ENCODE measurements at regions not wholly inside any gene's neighbourhood (a gene's known extent, or its start where the extent isn't known, plus 50 kb on each side); places are given as distances from the start of the nearest gene placed in this dataset.

DNA sequence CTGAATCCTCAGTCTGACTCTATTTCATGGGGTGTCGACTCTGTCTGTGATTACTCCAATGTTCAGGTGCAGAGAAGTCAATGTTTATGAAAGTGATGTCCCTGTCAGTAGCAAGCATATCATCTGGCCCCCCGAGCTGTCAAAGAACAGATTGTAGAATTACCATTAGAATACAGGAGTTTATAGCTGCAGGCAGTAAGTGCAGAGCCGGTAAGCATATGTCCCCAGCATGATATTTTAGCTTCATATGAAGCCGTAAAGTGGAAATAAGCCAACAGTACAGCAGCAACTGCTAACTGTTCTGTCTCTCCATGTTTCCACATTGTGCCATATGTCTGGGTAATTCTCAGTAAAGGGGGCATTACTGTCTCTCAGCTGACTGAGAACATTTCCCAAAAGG is 541.8 kb downstream of the SOX11 start:
- no peak overlapping the region for H2BK5ac ChIP-seq (ENCODE audit: low read depth, low read length)
- POLR2A ChIA-PET (ENCODE audit: partially characterized antibody) = interaction anchor here (1.1 kb wide), 1 partner anchor 10 kb away, joined by 3 read pairs; no protein-coding TSS in a partner anchor

More for the DNA sequence above, 541.8 kb downstream of the SOX11 start:
- no peak overlapping the region for H2BK20ac ChIP-seq (ENCODE audit: low read length)
- no peak for TF ChIP-seq NANOG (IDR thresholded peaks at IDR 0.05; ENCODE audit: insufficient read depth, low read depth, low read length, poor library complexity, severe bottlenecking)
- TF ChIP-seq, protein P1, sequence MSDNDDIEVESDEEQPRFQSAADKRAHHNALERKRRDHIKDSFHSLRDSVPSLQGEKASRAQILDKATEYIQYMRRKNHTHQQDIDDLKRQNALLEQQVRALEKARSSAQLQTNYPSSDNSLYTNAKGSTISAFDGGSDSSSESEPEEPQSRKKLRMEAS (IDR thresholded peaks at IDR 0.05) = no peak
- TF ChIP-seq EZH2 (IDR thresholded peaks at IDR 0.05; ENCODE audit: low read depth, low read length, severe bottlenecking) = no peak
- peaks cover 0 to 4% of the 10 kb centered on the region in 2 experiments; a peak in 1 of 4 replicates for H3K9me3 ChIP-seq (ENCODE audit: insufficient read depth in 2 of 2, low read depth in 1 of 2, low read length in 1 of 2)
- H4K5ac ChIP-seq (ENCODE audit: insufficient read length, low read depth, low read length) = no peak overlapping the region
- H3K14ac ChIP-seq (ENCODE audit: insufficient read length) = no peak overlapping the region
- H3K79me1 ChIP-seq (ENCODE audit: low read depth, low read length) = no peaks in the 10 kb centered on the region
- no peak overlapping the region for H3K23ac ChIP-seq (ENCODE audit: insufficient read length)
- no peak overlapping the region for H2BK15ac ChIP-seq (ENCODE audit: low read length)
- no peaks in the 10 kb centered on the region for H3K79me2 ChIP-seq (ENCODE audit: control insufficient read depth in 1 of 2, insufficient read depth in 2 of 2, low read length in 2 of 2)
- no peaks in the 10 kb centered on the region for H3K27me3 ChIP-seq (replicated peaks in 1 of 4; ENCODE audit: control insufficient read depth in 3 of 4, extremely low read depth in 1 of 4, insufficient read depth in 3 of 4, low read length in 3 of 4)
- no peak overlapping the region for H3K18ac ChIP-seq (ENCODE audit: extremely low read depth, low read length)
- no peak overlapping the region for H2AFZ ChIP-seq (ENCODE audit: low read length)
- FAIRE-seq (no peak), DNase-seq (ENCODE audit: low read depth in 1 of 2, low spot score in 2 of 2) (no peak)
- H3K23me2 ChIP-seq (ENCODE audit: low read depth, low read length) = no peaks in the 10 kb centered on the region
- no peaks in the 10 kb centered on the region for H4K20me1 ChIP-seq (replicated peaks in 1 of 2; ENCODE audit: control insufficient read depth in 1 of 2, insufficient read depth in 2 of 2, low read length in 2 of 2)
- no peak overlapping the region for H2BK12ac ChIP-seq (ENCODE audit: low read depth, low read length)
- H3K9ac ChIP-seq (replicated peaks in 1 of 4; ENCODE audit: extremely low read depth in 1 of 4, low read depth in 3 of 4, low read length in 3 of 4) = no peak overlapping the region
- no peak overlapping the region for H2BK120ac ChIP-seq (replicated peaks; ENCODE audit: low read depth, low read length)
- CTCF ChIA-PET (ENCODE audit: partially characterized antibody) = no interaction called here
- H3K4ac ChIP-seq (replicated peaks; ENCODE audit: insufficient read length, low read depth, low read length) = no peak overlapping the region
- H3K4me3 ChIP-seq (ENCODE audit: extremely low read depth in 1 of 4, insufficient read depth in 2 of 4, low read depth in 3 of 4, low read length in 4 of 4) = no peak overlapping the region
- no peak overlapping the region for H3K4me2 ChIP-seq (ENCODE audit: insufficient read depth in 1 of 2, low read depth in 2 of 2, low read length in 2 of 2)
- no peak overlapping the region for H4K91ac ChIP-seq (replicated peaks; ENCODE audit: insufficient read length, low read length)
- H2AK5ac ChIP-seq (ENCODE audit: low read depth, low read length) = no peak overlapping the region
- H4K8ac ChIP-seq (ENCODE audit: extremely low read depth, insufficient read depth, low read length) = no peak overlapping the region
- H3K56ac ChIP-seq (replicated peaks; ENCODE audit: insufficient read length, low read depth, low read length) = no peak overlapping the region
- 86% methylated on average over 4 of the region's 4 CpGs; no CpG with 5 or more reads in 1 of the 2 experiments for WGBS, 2 experiments (ENCODE audit: extremely low coverage in 1 of 2, insufficient coverage in 1 of 2, insufficient read length in 1 of 2, insufficient replicate concordance in 2 of 2, low coverage in 1 of 2, low lambda C conversion rate in 2 of 2, missing lambda C conversion rate in 1 of 2)
- H3K27ac ChIP-seq (ENCODE audit: low read depth, low read length) = no peak overlapping the region
- H3K4me1 ChIP-seq (replicated peaks in 1 of 4; ENCODE audit: control insufficient read depth in 3 of 4, insufficient read depth in 4 of 4, low read length in 3 of 4) = no peaks in the 10 kb centered on the region
- no peaks in the 10 kb centered on the region for H3K36me3 ChIP-seq (ENCODE audit: control insufficient read depth in 2 of 4, insufficient read depth in 4 of 4, low read length in 3 of 4)

All from H1 (cell line).